Naive B cell (primary cell): ENCODE measurements at regions not wholly inside any gene's neighbourhood (a gene's known extent, or its start where the extent isn't known, plus 50 kb on each side); places are given as distances from the start of the nearest gene placed in this dataset.
A peak's percentile ranks its signal among the peaks of the same experiment; 100 is the strongest.

ENCODE experiments used
- ATAC-seq, 2 donors: fragments of 150-1000 bp; cut with Tn5 transposase; 2 replicates each; pipeline ENCODE4 v1.10.0; 2021; ENCODE audit warnings: low read depth in 2 of 2, mild to moderate bottlenecking in 2 of 2, moderate library complexity in 2 of 2
- DNase-seq: peaks from one replicate; pipeline ENCODE4 v3.0.0; 2022
- H3K27ac Mint-ChIP-seq, 6 donors: one replicate each; pipeline ENCODE4 v1.8.0; 2020 to 2022; ENCODE audit warnings: mild to moderate bottlenecking in 6 of 6, mixed read lengths in 6 of 6, moderate library complexity in 5 of 6, inconsistent platforms in 2 of 6
- H3K27me3 Mint-ChIP-seq, 3 donors: one replicate each; pipeline ENCODE4 v1.8.0; 2021 to 2022; ENCODE audit warnings: mixed read lengths in 3 of 3, mild to moderate bottlenecking in 1 of 3
- H3K36me3 Mint-ChIP-seq, 2 donors: one replicate each; pipeline ENCODE4 v1.8.0; 2020 to 2022; ENCODE audit warnings: mixed read lengths in 2 of 2, inconsistent platforms in 1 of 2, mild to moderate bottlenecking in 1 of 2
- H3K4me1 Mint-ChIP-seq, 3 donors: one replicate each; pipeline ENCODE4 v1.8.0; 2020 to 2022; ENCODE audit warnings: mixed read lengths in 3 of 3, inconsistent platforms in 1 of 3, mild to moderate bottlenecking in 1 of 3, moderate library complexity in 1 of 3
- H3K4me3 Mint-ChIP-seq, 8 donors: one replicate each; pipeline ENCODE4 v1.8.0; 2020 to 2022; ENCODE audit warnings: mild to moderate bottlenecking in 8 of 8, mixed read lengths in 8 of 8, moderate library complexity in 8 of 8, inconsistent platforms in 2 of 8
- H3K9me3 Mint-ChIP-seq, 7 donors: one replicate each; pipeline ENCODE4 v1.8.0; 2020 to 2022; ENCODE audit warnings: mixed read lengths in 7 of 7, mild to moderate bottlenecking in 5 of 7, inconsistent platforms in 2 of 7, moderate library complexity in 1 of 7

GRCh38 chr2:225289659-225290058 is 109.9 kb upstream of the NYAP2 start:
- Mint-ChIP-seq H3K9me3 (peaks cover 0 to 5% (median 0%) of the 10 kb centered on the region in 7 donors), H3K27ac (no peak overlapping the region), H3K27me3 (peaks cover 0 to 15% (median 5%) of the 10 kb centered on the region in 3 donors), H3K4me3 (no peak overlapping the region), H3K36me3 (no peaks in the 10 kb centered on the region), H3K4me1 (no peaks in the 10 kb centered on the region)
- no peak for ATAC-seq
- no peak for DNase-seq

GRCh38 chr2:225288986-225289385 is 110.5 kb upstream of the NYAP2 start:
- Mint-ChIP-seq H3K27ac (no peak overlapping the region), H3K36me3 (no peaks in the 10 kb centered on the region), H3K27me3 (peaks cover 0 to 15% (median 5%) of the 10 kb centered on the region in 3 donors), H3K4me3 (no peak overlapping the region), H3K4me1 (no peaks in the 10 kb centered on the region), H3K9me3 (peaks cover 0 to 5% (median 0%) of the 10 kb centered on the region in 7 donors)
- DNase-seq (no peak), ATAC-seq (no peak)

DNA sequence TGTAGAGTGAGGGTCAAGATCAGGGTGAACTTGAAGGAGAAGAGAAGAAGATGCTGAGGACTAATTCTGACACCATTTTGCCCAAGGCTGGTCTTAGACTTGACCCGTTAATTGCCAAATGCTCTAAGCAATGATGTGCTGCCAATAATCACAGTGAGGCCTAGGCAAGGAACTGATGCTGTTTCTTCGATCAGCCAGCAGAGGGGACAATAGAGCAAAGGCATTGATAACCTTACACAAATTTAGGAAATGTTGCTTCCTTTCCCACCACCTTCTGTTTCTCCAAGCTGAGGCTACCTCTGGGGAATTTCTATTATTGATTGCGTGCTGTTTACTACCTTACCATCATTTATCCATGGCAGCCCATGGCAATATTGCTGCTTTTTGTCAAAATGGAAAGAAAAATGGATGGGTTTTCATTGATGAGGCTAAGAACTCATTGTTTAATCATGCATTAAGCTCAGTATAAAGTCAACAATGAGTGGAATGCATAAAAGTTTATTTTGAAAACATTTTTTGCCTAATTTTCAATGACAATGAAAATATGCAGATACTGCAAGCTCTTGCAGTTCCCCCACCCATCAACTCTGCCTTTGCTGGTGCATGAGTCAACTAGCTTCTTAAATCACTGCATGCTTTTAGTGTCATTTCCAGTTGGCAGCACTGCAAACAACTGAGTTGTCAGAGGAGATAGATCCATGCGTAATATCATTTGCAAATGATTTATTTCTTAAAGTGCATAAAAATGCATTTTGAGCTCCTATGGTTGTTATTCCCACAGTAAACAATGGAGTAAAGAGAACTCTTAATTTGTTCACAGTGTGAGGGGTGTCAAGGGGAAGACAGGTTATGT is 116.4 kb upstream of the NYAP2 start:
- no peak overlapping the region for H3K27ac Mint-ChIP-seq
- H3K27me3 Mint-ChIP-seq, result peaks cover 5 to 13% (median 9%) of the 10 kb centered on the region in 3 donors
- H3K4me3 Mint-ChIP-seq, result no peak overlapping the region
- DNase-seq (no peak), ATAC-seq (no peak)
- H3K36me3 Mint-ChIP-seq, result no peaks in the 10 kb centered on the region
- H3K9me3 Mint-ChIP-seq, result peaks cover 0 to 3% (median 0%) of the 10 kb centered on the region in 7 donors
- no peaks in the 10 kb centered on the region for H3K4me1 Mint-ChIP-seq

GRCh38 chr2:225276207-225276606 is 123.3 kb upstream of the NYAP2 start:
- H3K27me3 Mint-ChIP-seq, result peaks cover 0 to 17% (median 5%) of the 10 kb centered on the region in 3 donors
- H3K4me3 Mint-ChIP-seq, result no peak overlapping the region
- peaks cover 0 to 11% (median 5%) of the 10 kb centered on the region in 7 donors for H3K9me3 Mint-ChIP-seq
- H3K27ac Mint-ChIP-seq, result peak overlapping the region in 1 of 6 donors; percentile 15
- H3K36me3 Mint-ChIP-seq, result peaks cover 0 to 7% of the 10 kb centered on the region in 2 donors
- peak; percentile 62 to 85 for ATAC-seq
- DNase-seq, result no peak
- peaks cover 5 to 23% (median 8%) of the 10 kb centered on the region in 3 donors for H3K4me1 Mint-ChIP-seq

- Mint-ChIP-seq H3K4me1 (peaks cover 5 to 30% (median 8%) of the 10 kb centered on the region in 3 donors), H3K27ac (no peak overlapping the region), H3K9me3 (peaks cover 0 to 11% (median 2%) of the 10 kb centered on the region in 7 donors), H3K27me3 (peaks cover 0 to 13% (median 0%) of the 10 kb centered on the region in 3 donors), H3K4me3 (no peak overlapping the region), H3K36me3 (peaks cover 0 to 7% of the 10 kb centered on the region in 2 donors)
- ATAC-seq, result no peak
- no peak for DNase-seq
Measured at GRCh38 chr2:225275443-225275842, 124.1 kb upstream of the NYAP2 start.

DNA sequence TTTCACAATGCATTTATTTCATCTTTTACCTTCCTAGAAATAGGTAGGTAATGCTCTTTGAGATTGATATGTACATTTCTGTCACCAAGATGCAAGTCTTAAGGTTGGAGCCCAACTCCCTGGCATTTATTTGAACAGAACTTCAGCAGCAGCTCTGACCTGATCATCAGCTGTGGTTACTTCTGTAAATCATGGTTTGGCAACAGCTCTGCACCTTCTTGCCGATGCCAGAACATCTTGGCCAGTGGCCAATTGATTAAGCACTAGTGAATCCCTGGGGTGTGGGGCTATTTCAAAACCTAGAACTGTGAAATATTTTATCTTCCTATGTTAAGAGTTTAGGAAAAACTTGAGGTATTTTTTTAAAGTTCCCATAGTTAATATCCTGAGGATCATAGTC is 124.8 kb upstream of the NYAP2 start:
- peaks cover 5 to 33% (median 8%) of the 10 kb centered on the region in 3 donors for H3K4me1 Mint-ChIP-seq
- peaks cover 0 to 8% (median 0%) of the 10 kb centered on the region in 3 donors for H3K27me3 Mint-ChIP-seq
- peaks cover 0 to 11% (median 2%) of the 10 kb centered on the region in 7 donors for H3K9me3 Mint-ChIP-seq
- H3K27ac Mint-ChIP-seq, result peak overlapping the region in 1 of 6 donors; percentile 7
- no peak for DNase-seq
- no peak overlapping the region for H3K4me3 Mint-ChIP-seq
- ATAC-seq, result no peak
- H3K36me3 Mint-ChIP-seq, result peaks cover 0 to 7% of the 10 kb centered on the region in 2 donors

DNA sequence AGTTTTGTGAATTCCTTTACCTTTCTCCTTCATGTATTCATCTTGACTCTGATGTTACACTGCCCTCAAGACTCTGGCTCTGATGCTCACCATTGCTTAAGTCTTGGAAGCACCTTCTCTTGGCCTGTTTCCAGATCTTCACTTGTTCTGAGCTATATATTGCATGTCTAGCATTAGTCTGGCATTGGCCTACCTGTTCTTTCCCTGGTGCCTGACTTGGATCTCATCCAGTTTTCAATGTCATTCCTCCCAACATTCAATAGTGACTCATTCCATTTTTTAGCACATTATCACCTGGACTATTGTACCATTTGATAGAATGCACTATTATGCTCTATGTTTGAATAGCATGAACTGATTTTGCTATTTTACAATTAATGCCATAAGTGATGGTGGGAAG is 127.3 kb upstream of the NYAP2 start:
- DNase-seq (no peak), ATAC-seq (no peak)
- Mint-ChIP-seq H3K27ac (no peak overlapping the region), H3K9me3 (peaks cover 0 to 5% (median 1%) of the 10 kb centered on the region in 7 donors), H3K4me3 (no peak overlapping the region), H3K4me1 (peaks cover 5 to 35% (median 8%) of the 10 kb centered on the region in 3 donors), H3K27me3 (peaks cover 0 to 1% (median 0%) of the 10 kb centered on the region in 3 donors), H3K36me3 (peaks cover 0 to under 1% of the 10 kb centered on the region in 2 donors)

DNA sequence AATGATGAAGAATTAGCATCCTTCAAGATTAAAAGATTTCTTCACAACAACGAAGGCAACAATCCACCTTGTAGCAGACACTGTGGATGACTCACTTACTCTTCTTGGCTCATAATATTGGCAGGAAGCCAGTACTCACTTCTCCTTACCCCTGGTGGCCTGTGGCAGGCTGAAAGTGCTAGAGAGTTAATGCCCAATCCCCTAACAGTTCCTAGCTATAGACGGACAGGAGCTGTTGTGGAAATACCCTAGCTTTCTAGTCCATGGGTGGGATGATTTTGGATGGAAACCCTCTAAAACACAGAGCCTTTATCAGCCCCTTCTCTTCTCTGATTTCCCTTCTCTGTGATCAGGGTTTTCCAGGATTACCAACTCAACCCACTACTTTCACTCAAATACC is 128.6 kb upstream of the NYAP2 start:
- Mint-ChIP-seq H3K27ac (peak overlapping the region in 1 of 6 donors; percentile 59), H3K36me3 (no peaks in the 10 kb centered on the region), H3K4me3 (no peak overlapping the region), H3K9me3 (peaks cover 0 to 4% (median 0%) of the 10 kb centered on the region in 7 donors), H3K27me3 (no peaks in the 10 kb centered on the region), H3K4me1 (peaks cover 0 to 27% (median 4%) of the 10 kb centered on the region in 3 donors)
- peak; percentile 48 for DNase-seq
- ATAC-seq, result peak; percentile 95 to 99

- peak overlapping the region in 1 of 6 donors; percentile 6 for H3K27ac Mint-ChIP-seq
- DNase-seq, result no peak
- peak in 1 of 2 donors; percentile 35 for ATAC-seq
- peaks cover 0 to 20% (median 0%) of the 10 kb centered on the region in 3 donors for H3K4me1 Mint-ChIP-seq
- no peaks in the 10 kb centered on the region for H3K36me3 Mint-ChIP-seq
- H3K4me3 Mint-ChIP-seq, result peak overlapping the region in 1 of 8 donors; percentile 35
- H3K27me3 Mint-ChIP-seq, result no peaks in the 10 kb centered on the region
- peaks cover 0 to 3% (median 0%) of the 10 kb centered on the region in 7 donors for H3K9me3 Mint-ChIP-seq
Measured at GRCh38 chr2:225270053-225270452, 129.5 kb upstream of the NYAP2 start.

GRCh38 chr2:225254363-225254762 is 145.1 kb upstream of the NYAP2 start:
- DNase-seq, result no peak
- Mint-ChIP-seq H3K9me3 (peaks cover 0 to 12% (median 3%) of the 10 kb centered on the region in 7 donors), H3K4me1 (no peaks in the 10 kb centered on the region), H3K4me3 (no peak overlapping the region), H3K27me3 (peaks cover 11 to 34% (median 18%) of the 10 kb centered on the region in 3 donors), H3K27ac (no peak overlapping the region), H3K36me3 (no peaks in the 10 kb centered on the region)
- no peak for ATAC-seq

DNA sequence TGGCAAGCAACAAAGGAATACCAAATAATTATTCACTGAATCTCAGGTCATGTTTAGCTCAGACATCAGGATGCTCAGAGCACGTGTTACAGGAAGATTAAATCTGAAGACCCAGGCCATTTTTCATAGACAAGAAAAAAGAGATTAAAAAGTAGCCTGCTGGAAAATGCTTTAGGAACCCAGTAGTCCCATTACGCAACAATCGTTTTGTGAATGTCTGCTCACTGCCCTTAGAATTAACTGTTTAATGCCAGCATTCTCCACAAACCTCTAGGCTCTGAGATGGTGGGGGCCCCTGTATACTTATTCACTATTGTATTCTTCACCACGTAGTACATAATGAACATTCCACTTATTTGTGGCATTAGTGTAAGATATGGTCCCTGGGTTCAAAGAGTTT is 154.6 kb upstream of the NYAP2 start:
- H3K27me3 Mint-ChIP-seq, result peaks cover 8 to 20% (median 10%) of the 10 kb centered on the region in 3 donors
- ATAC-seq (no peak), DNase-seq (no peak)
- no peak overlapping the region for H3K4me3 Mint-ChIP-seq
- no peaks in the 10 kb centered on the region for H3K36me3 Mint-ChIP-seq
- no peaks in the 10 kb centered on the region for H3K9me3 Mint-ChIP-seq
- H3K27ac Mint-ChIP-seq, result no peak overlapping the region
- H3K4me1 Mint-ChIP-seq, result no peaks in the 10 kb centered on the region

- DNase-seq (no peak), ATAC-seq (no peak)
- Mint-ChIP-seq H3K4me1 (no peaks in the 10 kb centered on the region), H3K27ac (no peak overlapping the region), H3K4me3 (no peak overlapping the region), H3K27me3 (no peaks in the 10 kb centered on the region), H3K36me3 (no peaks in the 10 kb centered on the region), H3K9me3 (peaks cover 0 to 3% (median 0%) of the 10 kb centered on the region in 7 donors)
Measured at GRCh38 chr2:225236769-225237323, 162.7 kb upstream of the NYAP2 start.

GRCh38 chr2:225233234-225233633 is 166.3 kb upstream of the NYAP2 start:
- Mint-ChIP-seq H3K27me3 (no peaks in the 10 kb centered on the region), H3K4me1 (no peaks in the 10 kb centered on the region)
- ATAC-seq, result no peak

More at GRCh38 chr2:225233234-225233633, 166.3 kb upstream of the NYAP2 start:
- H3K9me3 Mint-ChIP-seq, result peaks cover 0 to 5% (median 0%) of the 10 kb centered on the region in 7 donors
- DNase-seq, result no peak
- no peaks in the 10 kb centered on the region for H3K36me3 Mint-ChIP-seq
- no peak overlapping the region for H3K4me3 Mint-ChIP-seq
- H3K27ac Mint-ChIP-seq, result peak overlapping the region in 1 of 6 donors; percentile 68
